Frontal cortex (tissue), 3 donors: ENCODE measurements at regions not wholly inside any gene's neighbourhood (a gene's known extent, or its start where the extent isn't known, plus 50 kb on each side); places are given as distances from the start of the nearest gene placed in this dataset.
A peak's percentile ranks its signal among the peaks of the same experiment; 100 is the strongest.

ENCODE experiments used
- DNase-seq, 2 donors: peaks; one replicate each; pipeline ENCODE4 v3.0.0; 2012; ENCODE audit warnings: low spot score in 2 of 2
- FAIRE-seq: peaks from 2 replicates; lab custom pipeline; 2012; peaks lifted over from hg19 to GRCh38; lab: Jason Lieb, UNC
- donor health status: control.
- donor health status: control.
- donor health status: control.

DNA sequence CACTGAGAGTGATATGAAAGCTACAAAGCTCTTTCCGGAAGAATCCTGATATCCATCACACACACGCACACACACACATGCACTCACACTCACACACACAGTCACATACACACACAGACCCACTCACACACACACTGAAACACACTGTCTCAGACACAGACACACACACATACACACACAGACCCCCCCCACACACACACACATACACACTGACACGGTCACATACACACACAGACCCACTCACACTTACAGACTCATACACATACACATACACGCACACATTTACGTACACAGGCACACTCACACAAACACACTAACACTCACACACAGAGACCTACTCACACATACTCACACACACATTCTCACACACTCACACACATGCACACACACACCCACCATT lies 58.6 kb downstream of the LIG4 start:
- DNase-seq = no peak
- FAIRE-seq = no peak

DNA sequence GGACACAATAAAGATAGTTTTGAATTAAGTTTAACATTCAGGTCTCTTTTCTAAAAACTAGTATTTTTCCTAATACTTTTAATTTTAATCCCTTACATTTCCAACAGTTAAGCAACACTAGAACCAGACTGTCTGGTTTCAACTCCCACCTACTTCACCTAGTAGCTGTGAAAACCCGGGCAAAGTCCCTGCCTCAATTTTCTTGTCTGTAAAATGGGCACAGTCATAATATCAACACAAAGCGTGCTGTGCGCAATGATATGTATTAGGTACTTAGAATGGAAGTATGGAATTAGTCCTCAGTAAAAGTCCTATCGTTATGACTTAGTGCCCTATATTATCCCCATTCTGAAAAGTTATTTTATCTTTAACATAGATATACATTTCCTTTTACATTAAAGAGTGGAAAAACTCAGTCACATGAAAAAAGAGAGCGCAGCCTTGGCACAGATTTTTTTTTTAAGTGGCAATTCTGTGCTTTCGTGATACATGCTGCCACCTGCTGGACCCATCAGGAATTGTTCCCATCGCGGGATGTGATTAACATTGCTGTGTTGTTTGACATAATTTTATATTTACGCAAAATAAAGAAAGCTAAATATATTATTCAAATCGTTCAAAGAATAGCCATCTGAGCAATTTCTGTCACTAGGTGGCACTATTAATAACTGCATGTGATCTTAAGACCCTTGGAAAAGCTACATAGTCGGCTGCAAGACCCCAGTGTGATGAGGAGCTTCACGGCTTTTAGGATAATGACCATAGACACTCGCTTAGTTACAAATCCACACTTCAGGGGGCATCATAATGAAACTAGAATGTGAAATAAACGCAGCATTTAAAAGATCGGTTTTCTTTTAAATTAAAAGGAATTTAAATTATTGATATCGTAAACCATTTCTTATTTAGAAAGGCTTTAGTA lies 59.9 kb downstream of the LIG4 start:
- DNase-seq (peak; percentile 5 to 41), FAIRE-seq (peak; percentile 61)

DNA sequence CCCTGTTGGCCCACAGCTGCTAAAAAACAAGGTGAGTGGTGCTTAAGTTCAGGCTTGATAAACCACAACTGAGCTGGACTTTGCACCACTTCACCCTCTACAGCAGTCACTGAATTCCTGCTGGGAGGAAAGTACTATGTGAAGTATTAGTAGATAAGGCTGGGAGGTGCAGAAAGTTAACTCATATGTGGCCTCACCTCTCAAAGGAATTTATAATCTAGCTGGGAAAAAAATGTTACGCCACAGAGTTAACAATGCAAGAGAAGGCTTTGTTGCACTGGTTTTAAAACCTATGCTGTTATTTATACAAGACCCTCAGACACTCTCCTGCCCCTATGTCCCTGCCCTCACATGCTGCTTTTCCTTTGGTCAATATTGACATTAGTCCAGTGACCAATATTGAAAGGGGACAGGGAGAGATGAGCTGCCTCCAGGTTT lies 60.9 kb downstream of the LIG4 start:
- FAIRE-seq = no peak
- no peak for DNase-seq

DNA sequence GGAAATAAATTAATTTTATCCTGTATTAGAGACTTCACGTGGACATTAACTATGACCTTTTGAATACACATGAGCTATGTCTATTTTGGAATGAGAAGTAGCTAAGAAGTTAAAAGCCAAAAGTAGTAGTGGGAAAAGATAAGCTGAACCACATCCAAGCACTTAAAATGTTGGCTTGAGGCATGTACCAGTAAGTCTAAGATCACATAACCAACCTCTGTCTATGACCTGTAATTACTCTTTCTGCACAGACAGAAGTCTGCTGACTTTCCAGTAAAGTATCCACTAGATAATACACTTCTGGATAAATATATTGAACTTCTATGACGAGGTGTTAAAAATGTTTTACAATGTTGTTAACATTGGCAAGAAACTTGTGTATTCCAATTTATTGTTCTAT lies 68.7 kb downstream of the LIG4 start:
- FAIRE-seq = no peak
- no peak for DNase-seq

DNA sequence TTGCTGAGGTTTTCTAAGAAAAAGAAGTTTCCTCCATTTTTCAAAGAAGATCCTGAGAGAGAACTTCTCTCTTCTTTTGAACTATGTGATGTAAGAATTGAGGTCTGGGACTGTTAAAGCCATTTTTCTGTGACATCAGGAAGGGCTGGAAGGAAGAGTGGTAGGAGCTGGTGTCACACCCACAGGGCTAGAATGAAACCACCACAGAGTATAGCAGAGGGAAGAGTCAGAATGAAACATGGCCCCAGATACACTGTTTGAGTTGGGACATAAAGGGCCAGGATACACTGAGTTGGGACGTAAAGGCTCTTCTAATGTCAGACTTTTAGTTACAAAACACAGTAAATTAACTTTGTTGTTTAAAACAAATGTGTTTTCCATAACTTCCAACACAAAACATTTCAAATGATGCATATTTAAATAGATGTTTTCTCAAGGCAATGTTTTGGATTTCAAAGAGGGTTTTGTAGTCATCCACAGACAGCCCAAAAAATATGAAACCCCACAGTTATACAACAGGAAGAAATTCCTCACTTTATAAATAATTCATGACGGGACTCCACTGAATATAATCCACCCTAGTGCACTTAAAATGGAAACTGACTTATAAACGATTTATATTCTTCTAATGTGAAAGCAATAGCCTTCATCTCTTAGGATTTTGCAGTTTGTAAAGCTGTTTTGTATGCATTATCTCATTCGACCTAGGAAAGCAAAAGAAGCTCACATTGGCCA lies 72.5 kb downstream of the LIG4 start:
- DNase-seq = no peak
- FAIRE-seq = no peak

DNA sequence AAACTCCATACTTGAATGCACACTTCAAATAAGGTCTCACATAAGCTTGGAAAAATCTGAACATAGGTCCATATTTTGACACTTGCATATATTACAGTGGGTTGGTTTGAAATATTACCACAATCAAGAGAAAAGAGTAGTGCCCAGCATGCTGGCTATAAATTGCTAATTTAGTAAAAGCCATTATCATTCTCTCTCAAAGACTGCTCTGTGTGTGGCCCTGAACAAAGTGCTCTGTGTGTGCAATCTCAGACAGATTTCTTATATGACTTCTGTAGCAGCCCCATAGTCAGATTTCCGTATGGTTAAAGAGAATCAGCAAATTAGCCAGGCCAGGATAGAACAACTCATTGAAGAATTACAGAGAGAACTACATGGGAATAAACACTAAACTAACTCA lies 78.2 kb downstream of the LIG4 start:
- FAIRE-seq (no peak), DNase-seq (no peak)

DNA sequence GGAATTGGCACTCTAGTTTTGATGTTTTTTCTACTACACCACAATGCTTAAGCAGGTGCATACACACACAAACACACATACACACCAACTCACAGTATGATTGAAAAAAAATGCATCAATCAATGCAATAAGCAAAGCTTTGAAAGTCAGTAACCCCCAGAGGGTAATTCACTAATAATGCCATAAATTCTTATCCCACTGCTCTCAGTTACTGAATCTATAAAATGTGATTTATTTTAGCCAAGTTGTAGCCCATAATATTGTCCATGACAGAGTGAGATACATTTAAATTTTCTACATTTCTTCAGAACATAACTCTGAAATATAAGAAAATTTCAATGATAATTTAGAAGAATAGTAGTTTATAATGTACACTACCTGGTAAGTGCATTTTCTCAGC lies 87.9 kb downstream of the LIG4 start:
- FAIRE-seq = no peak
- no peak for DNase-seq

DNA sequence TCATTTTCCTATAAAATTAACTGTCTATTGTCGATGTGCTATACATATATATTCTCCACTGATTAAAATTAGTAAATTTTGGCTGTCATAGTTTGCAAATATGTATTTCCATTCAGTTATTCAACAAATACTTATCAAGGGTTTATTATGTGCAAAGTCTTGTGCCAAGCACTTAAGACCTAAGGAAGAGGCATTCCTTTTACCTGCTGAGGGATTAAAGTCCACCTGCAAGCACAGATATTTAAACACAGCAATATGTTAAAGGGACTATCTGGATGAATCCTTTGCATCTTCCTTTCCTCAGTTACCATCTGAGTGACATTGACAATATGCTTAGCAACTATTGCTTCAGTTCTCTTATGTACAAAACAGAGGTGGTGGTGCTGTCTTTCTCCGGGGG lies 89.3 kb downstream of the LIG4 start:
- DNase-seq = no peak
- no peak for FAIRE-seq

DNA sequence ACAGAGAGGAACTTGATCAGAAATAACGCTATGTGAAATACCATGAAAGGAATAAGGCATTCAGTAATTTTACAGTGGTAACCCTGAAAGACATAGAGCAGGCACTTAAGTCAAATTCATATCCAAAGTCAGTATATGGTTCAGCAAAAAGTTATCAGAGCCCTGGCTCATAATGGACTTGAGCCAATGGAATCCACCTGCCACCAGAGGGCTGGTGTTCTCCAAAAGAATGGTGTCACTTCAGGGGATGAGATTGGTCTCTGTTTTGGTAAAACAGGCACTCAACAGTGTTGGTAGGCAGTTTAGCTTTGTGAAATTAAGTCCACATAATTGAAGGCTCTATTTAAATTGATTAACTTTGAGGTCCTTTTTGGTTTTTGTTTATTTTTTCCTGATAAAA lies 93.9 kb downstream of the LIG4 start:
- DNase-seq = no peak
- no peak for FAIRE-seq

DNA sequence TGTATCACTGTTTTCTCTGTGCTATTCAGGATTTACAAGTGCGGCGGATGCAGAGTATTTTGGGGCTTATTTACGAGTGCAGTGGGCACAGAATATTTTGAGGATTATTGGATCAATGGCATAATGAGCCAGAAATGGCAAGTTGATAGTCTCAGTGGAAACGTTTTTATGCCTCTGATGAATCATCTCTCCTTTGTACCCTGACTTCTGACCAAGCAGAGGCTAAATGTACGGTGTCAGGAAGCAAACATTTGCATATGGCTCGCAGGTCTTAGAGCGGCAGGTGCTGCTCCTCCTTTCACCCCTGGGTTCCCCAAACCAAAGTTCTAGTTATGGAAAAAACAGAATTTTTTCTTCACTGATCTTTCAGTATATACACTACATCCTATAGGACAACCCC lies 94.5 kb downstream of the LIG4 start:
- DNase-seq = no peak
- FAIRE-seq = no peak

DNA sequence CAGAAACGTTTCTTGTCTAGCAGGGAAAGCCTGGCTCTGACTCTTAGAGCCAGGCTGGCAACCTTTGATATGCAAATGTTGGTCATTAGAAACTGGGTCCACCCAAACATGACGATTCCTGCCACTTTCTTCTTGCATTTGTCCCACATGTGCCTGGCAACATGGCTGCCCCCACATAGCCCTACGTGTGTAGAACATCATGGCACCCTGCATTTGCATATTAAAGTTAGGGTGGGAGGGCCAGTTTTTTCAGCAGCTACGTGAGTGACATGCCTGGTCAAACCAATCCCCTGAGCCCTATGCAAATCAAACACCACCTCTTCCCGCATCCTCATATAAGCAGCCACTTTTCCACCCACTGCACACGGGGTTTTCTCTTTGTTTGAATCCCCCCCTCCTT lies 95.0 kb downstream of the LIG4 start:
- DNase-seq (no peak), FAIRE-seq (no peak)

DNA sequence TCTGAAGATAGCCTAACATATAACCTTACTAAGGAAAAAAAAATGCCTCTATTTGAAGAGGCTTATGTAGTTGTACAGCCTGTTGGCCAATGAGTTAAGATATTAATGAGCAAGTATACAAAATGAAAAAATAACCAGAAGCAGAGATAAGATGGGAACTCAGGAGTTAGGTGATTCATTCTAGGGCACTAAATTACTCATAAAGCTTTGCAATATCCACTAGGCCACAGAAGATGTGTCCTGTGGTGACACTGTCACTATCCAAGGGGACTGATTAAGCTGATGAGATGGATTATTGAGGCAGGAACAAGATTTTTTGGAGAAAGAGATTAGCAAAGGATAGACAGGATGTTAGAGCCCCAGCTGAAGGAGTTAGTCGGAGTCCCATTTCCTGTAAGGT lies 99.6 kb downstream of the LIG4 start:
- DNase-seq (no peak), FAIRE-seq (no peak)

DNA sequence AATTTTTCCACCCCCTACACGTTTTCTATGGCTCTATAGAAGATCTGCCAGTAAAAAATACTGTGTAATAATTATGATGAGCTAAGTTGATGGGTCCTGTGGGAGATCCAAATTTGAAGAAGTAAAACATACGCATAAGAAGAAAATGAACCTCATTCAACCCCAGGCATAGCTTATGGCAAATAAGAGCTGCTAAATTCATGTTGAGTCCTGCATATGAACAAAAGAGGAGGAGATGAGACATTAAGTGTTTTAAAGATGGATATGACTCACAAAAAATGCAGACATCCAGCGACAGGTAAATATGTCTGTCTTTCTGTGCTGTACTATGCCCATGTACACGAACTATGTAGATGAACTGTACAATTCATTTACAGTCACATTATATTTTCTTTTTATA lies 101.9 kb downstream of the LIG4 start:
- FAIRE-seq (no peak), DNase-seq (no peak)

DNA sequence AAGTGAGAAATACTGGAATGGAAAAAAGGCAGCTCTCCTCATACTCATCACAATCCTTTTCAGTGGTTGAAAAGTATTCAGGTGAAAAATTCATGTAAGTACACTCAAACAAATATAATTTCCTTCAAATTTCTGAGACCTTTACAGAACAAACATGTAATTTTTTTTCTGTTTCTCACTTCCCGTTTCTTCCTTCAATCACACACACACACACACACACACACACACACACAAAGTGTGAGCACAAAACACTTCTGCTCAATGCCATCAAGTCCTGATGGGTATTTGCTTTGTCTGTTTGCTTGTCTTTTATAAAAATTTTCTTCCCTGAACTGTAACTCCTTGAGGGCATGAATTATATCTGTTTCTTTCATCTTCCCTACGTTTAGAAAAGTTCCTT lies 110.6 kb downstream of the LIG4 start:
- DNase-seq = no peak
- FAIRE-seq = no peak

DNA sequence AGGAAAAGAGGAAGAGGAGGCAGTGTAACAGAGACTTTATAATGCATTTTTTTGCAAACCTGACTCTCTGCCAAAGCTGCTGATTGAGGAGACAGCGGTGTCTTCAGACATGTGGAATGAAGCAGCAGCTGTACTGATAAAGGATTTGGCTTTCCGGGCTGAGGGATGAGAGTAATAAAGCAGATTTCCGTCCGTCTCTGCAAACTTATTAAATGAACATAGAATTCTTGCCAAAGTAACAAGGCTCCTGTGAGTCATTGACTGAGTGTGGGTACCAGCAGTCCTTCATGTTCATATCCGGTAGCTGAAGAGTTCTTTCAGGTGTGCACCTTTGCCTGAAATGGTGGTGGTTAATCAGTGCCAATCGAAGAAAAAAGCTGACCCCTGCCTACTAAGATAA lies 112.6 kb downstream of the LIG4 start:
- DNase-seq (no peak), FAIRE-seq (no peak)

DNA sequence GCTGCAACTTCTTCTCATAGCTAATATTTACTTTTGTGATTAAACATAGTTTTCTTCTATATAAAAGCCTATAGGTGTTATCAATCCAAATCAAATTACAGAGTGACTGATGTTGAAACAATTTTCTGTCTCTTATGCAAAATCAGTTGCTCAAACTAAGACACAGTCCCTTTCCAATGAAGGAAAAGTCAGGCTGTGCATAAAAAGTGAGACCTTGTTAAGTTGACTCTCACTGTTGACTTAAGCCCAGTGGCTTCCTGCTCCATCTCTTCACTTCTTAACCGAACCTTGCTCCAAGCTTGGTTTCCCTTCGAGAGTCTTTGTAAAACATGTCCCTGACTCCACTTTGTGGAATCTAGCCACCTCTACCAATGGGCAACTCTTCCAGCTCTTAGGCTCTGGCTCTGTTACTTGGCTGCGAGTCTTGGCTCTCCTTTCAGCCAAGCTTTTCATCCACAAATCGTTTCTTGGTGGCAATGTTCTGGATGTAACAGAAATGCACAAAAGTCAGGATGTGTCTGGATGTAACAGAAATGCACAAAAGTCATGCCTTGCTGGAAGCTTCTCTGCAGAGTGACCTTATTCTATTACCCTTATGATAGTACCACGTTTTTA lies 118.9 kb downstream of the LIG4 start:
- FAIRE-seq (no peak), DNase-seq (no peak)

DNA sequence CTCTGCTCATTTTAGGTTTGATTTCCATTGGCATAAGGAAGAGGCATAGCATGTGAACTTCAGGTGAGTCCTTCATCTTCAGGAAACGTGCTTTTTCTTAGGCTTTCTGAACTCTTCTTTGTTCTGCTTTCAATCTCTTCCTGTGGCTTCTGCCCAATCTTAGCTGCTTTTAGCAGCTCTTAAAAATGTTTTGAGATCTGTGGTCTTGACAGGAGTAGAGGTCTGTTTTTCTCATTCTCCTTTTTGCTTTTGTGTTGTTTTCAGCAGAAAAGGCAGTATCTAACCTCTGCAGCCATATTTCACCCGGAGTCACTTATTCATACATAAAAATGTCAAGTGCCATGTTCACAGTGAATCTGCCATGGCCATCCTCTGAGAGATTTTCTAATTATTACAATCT lies 120.3 kb downstream of the LIG4 start:
- FAIRE-seq (no peak), DNase-seq (no peak)

DNA sequence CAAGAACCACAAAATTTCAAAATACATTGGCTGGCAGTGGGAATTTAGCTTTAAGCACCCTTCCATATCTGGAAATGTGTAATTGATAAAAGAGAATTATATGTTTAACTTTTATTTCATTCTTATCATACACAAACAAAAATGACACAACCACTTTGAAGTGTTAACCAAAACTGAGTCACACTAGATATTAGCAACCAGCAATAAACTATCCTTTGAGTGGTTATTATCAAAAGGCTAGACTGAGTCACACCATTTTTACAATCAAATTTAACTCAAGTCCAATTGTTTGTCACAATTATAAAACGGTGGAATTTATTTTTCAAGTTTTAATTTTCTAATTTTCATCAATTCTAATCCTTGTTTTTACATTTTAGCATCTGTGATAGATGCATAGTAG lies 121.7 kb downstream of the LIG4 start:
- FAIRE-seq (no peak), DNase-seq (no peak)

DNA sequence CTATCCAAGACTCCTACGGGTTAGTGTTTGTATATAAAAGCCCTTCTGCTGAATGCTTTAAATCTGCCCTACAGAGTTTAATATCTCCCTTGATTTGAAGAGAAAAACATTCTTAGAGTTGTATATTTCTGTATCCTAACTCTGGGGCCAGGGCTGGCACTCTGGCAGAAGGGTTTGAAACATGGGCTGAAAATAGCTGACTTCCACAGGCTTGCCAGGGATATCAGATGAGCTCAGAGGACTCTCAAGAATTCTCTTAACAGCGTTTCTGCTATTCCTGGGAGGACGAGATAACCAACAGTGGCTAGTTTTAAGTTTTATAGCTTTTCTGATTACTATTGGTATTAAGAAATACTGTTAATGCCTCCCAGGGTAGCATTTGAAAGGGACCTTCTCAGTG lies 127.5 kb downstream of the LIG4 start:
- DNase-seq = no peak

DNA sequence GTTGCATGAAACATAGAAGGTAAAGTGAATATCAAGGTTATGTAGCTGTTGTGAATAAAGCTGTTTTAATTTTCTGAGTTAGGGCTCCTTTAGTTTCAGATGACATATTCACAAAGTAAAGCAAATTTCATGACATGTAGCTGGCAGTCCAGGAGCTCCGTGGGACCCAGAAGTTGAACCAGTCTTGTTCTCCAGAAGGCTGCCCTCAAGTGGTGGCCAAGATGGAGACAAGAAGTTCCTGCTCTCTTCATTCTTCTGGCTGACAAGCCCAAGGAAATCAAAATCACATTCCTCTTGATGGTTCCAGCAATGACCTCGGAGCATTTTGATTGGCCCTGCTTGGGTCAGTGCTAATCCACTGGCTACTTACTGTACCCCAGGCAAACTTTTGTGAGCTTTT lies 128.7 kb downstream of the LIG4 start:
- DNase-seq (no peak), FAIRE-seq (no peak)

More for the DNA sequence above, 127.5 kb downstream of the LIG4 start:
- no peak for FAIRE-seq

DNA sequence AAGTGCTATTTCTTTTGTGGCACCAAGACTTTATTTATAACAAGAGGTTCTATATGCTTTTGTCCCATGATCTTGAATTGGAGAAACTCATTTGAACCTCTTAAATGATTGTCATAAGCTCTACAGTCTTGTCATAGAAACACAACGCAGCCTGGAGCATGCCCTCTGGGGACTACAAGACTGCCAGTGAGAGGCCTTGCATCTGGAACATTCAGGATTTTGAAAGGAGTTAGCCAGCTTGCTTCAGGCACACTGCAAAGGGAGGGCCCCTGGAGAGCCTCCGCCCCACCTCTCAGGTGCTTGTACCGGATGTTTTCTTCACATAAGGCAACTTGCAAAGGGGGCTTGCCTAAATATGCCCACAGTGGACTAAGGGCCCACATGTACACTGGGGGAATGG lies 130.5 kb downstream of the LIG4 start:
- FAIRE-seq (no peak), DNase-seq (no peak)
